OCI-LY1 (cell line): ENCODE measurements at regions not wholly inside any gene's neighbourhood (a gene's known extent, or its start where the extent isn't known, plus 50 kb on each side); places are given as distances from the start of the nearest gene placed in this dataset.

ENCODE experiments used
- H2AFZ ChIP-seq: fragments of 200-600 bp; sonication (generic), shearing (Covaris generic); 2 replicates; pipeline ENCODE4 v1.6.0; 2014; ENCODE audit warnings: antibody characterized with exemption, mild to moderate bottlenecking, low read length
- H3F3A ChIP-seq: fragments of 200-600 bp; sonication (generic), shearing (Covaris generic); 2 replicates; pipeline ENCODE4 v1.6.0; 2014; ENCODE audit warnings: mild to moderate bottlenecking, antibody characterized with exemption, low read length, moderate library complexity; ENCODE audit not compliant: insufficient read depth
- H3K27ac ChIP-seq: fragments of 200-600 bp; sonication (generic); 2 replicates; pipeline ENCODE4 v1.5.1; 2014; ENCODE audit warnings: low read length, mixed run types, mild to moderate bottlenecking, low read depth; ENCODE audit not compliant: poor library complexity, severe bottlenecking
- H3K27me3 ChIP-seq: fragments of 200-600 bp; sonication (generic); 2 replicates; pipeline ENCODE4 v1.6.0; 2014; ENCODE audit warnings: antibody characterized with exemption, mild to moderate bottlenecking, low read length, moderate library complexity; ENCODE audit not compliant: insufficient read depth
- H3K36me3 ChIP-seq: fragments of 200-600 bp; sonication (generic); 2 replicates; pipeline ENCODE4 v1.6.1; 2014; ENCODE audit warnings: mild to moderate bottlenecking, antibody characterized with exemption, low read length, moderate library complexity, mixed read lengths; ENCODE audit not compliant: insufficient read depth
- H3K4me1 ChIP-seq: fragments of 200-600 bp; sonication (generic); 2 replicates; pipeline ENCODE4 v1.5.1; 2014; ENCODE audit warnings: mild to moderate bottlenecking, low read length, moderate library complexity; ENCODE audit not compliant: insufficient read depth, severe bottlenecking
- H3K4me2 ChIP-seq: fragments of 200-600 bp; sonication (generic), shearing (Covaris generic); 2 replicates; pipeline ENCODE4 v1.6.1; 2014; ENCODE audit warnings: low read length
- H3K4me3 ChIP-seq: fragments of 200-600 bp; sonication (generic); 2 replicates; pipeline ENCODE4 v1.5.1; 2014; ENCODE audit warnings: low read length, low read depth, mild to moderate bottlenecking, mixed read lengths; ENCODE audit not compliant: poor library complexity, severe bottlenecking
- H3K79me2 ChIP-seq: fragments of 200-600 bp; shearing (Covaris generic); 2 replicates; pipeline ENCODE4 v1.6.1; 2016; ENCODE audit warnings: mixed run types, low read length, mixed read lengths; ENCODE audit not compliant: insufficient read depth
- H3K9ac ChIP-seq: fragments of 200-600 bp; sonication (generic), shearing (Covaris generic); 2 replicates; pipeline ENCODE4 v1.6.1; 2014; ENCODE audit warnings: mild to moderate bottlenecking, low read length, mixed read lengths
- H3K9me2 ChIP-seq: fragments of 200-600 bp; sonication (generic), shearing (Covaris generic); 2 replicates; pipeline ENCODE4 v1.6.1; 2014; ENCODE audit warnings: low read depth, mild to moderate bottlenecking, low read length, mixed read lengths
- H3K9me3 ChIP-seq: fragments of 200-600 bp; shearing (Covaris generic); 2 replicates; pipeline ENCODE4 v1.6.1; 2014; ENCODE audit warnings: low read length, mixed read lengths
- H4K20me1 ChIP-seq: fragments of 200-600 bp; sonication (generic), shearing (Covaris generic); 2 replicates; pipeline ENCODE4 v1.6.0; 2016; ENCODE audit warnings: mild to moderate bottlenecking, low read length; ENCODE audit not compliant: insufficient read depth
- CTCF ChIP-seq: fragments of 200-600 bp; sonication (generic), shearing (Covaris generic); IDR thresholded peaks from 2 replicates; pipeline ENCODE4 v1.5.1; 2017; ENCODE audit warnings: mild to moderate bottlenecking, antibody characterized with exemption, low read length, moderate library complexity, mixed read lengths
- EZH2 ChIP-seq: fragments of 200-600 bp; sonication (generic), shearing (Covaris generic); IDR thresholded peaks from 2 replicates; pipeline ENCODE4 v1.8.0; 2017; ENCODE audit warnings: borderline replicate concordance, mixed run types, mild to moderate bottlenecking, antibody characterized with exemption, low read length, moderate library complexity, mixed read lengths

- H4K20me1 ChIP-seq: no peaks in the 10 kb centered on the region
- no peak overlapping the region for H3K4me2 ChIP-seq
- H3K9ac ChIP-seq: no peak overlapping the region
- H3K9me3 ChIP-seq: no peaks in the 10 kb centered on the region
- H3K79me2 ChIP-seq: no peaks in the 10 kb centered on the region
- H3K4me1 ChIP-seq: no peaks in the 10 kb centered on the region
- no peaks in the 10 kb centered on the region for H3K27me3 ChIP-seq
- H3K36me3 ChIP-seq: no peaks in the 10 kb centered on the region
- H3F3A ChIP-seq: no peaks in the 10 kb centered on the region
- H3K4me3 ChIP-seq: no peak overlapping the region
- TF ChIP-seq CTCF: no peak
- no peak for TF ChIP-seq EZH2
- no peak overlapping the region for H2AFZ ChIP-seq
- no peak overlapping the region for H3K27ac ChIP-seq
- H3K9me2 ChIP-seq: no peaks in the 10 kb centered on the region
These were observed 99.0 kb upstream of the ZFP64 start for GRCh38 chr20:52290569-52290968.

GRCh38 chr20:52289956-52290565 is 98.5 kb upstream of the ZFP64 start:
- no peak overlapping the region for H3K4me2 ChIP-seq
- H3K79me2 ChIP-seq: no peaks in the 10 kb centered on the region
- H3K36me3 ChIP-seq: no peaks in the 10 kb centered on the region
- H3K4me3 ChIP-seq: no peak overlapping the region
- H3K27me3 ChIP-seq: no peaks in the 10 kb centered on the region
- no peaks in the 10 kb centered on the region for H3K9me2 ChIP-seq
- TF ChIP-seq EZH2 (no peak), CTCF (no peak)
- no peaks in the 10 kb centered on the region for H3F3A ChIP-seq
- no peaks in the 10 kb centered on the region for H3K4me1 ChIP-seq
- H4K20me1 ChIP-seq: no peaks in the 10 kb centered on the region
- H2AFZ ChIP-seq: no peak overlapping the region
- H3K27ac ChIP-seq: no peak overlapping the region
- no peaks in the 10 kb centered on the region for H3K9me3 ChIP-seq
- no peak overlapping the region for H3K9ac ChIP-seq

GRCh38 chr20:52280407-52280806 is 88.8 kb upstream of the ZFP64 start:
- no peaks in the 10 kb centered on the region for H3K4me1 ChIP-seq
- H3K9ac ChIP-seq: no peak overlapping the region
- H3K27ac ChIP-seq: no peak overlapping the region
- no peaks in the 10 kb centered on the region for H3F3A ChIP-seq
- H3K4me3 ChIP-seq: no peak overlapping the region
- H3K36me3 ChIP-seq: no peaks in the 10 kb centered on the region
- no peaks in the 10 kb centered on the region for H3K9me3 ChIP-seq
- H3K4me2 ChIP-seq: no peak overlapping the region
- no peaks in the 10 kb centered on the region for H3K79me2 ChIP-seq
- H4K20me1 ChIP-seq: no peaks in the 10 kb centered on the region
- no peaks in the 10 kb centered on the region for H3K27me3 ChIP-seq
- H2AFZ ChIP-seq: no peak overlapping the region
- no peaks in the 10 kb centered on the region for H3K9me2 ChIP-seq
- TF ChIP-seq EZH2: no peak
- TF ChIP-seq CTCF: no peak
